GM12878 (cell line): ENCODE measurements at regions not wholly inside any gene's neighbourhood (a gene's known extent, or its start where the extent isn't known, plus 50 kb on each side); places are given as distances from the start of the nearest gene placed in this dataset.

ENCODE experiments used
- ATAC-seq: fragments of 200-7000 bp; cut with Tn5 transposase; 3 replicates; pipeline ENCODE4 v1.9.1; 2020; ENCODE audit warnings: mild to moderate bottlenecking, moderate library complexity
- BruUV-seq: library from RNA; stranded (reverse); fragments of 400-500 nt; replicated peaks from 2 replicates; lab custom pipeline; 2021; lab: Mats Ljungman, UMichigan
- CTCF ChIA-PET: fragments of 300-600 bp; sonication (Branson Sonifier 250); formaldehyde crosslinking; extraction: SDS; loops from one replicate; lab custom pipeline; 2021; ENCODE audit warnings: inconsistent platforms; lab: Yijun Ruan, JAX
- POLR2A ChIA-PET: fragments of 350-600 bp; formaldehyde crosslinking; extraction: SDS; loops from one replicate; lab custom pipeline; 2021; ENCODE audit warnings: inconsistent platforms; lab: Charles Lee
- RAD21 ChIA-PET: fragments of 300-600 bp; sonication (Branson Sonifier 250); formaldehyde crosslinking; loops from one replicate; lab custom pipeline; 2023; ENCODE audit warnings: antibody characterized with exemption; ENCODE audit not compliant: unreplicated experiment; lab: Charles Lee
- SMC1A ChIA-PET: fragments of 300-600 bp; sonication (Branson Sonifier 250); formaldehyde crosslinking; loops from one replicate; lab custom pipeline; 2023; ENCODE audit not compliant: unreplicated experiment, uncharacterized antibody; lab: Charles Lee
- DNase-seq: peaks from one replicate; pipeline ENCODE4 v3.0.0-alpha.2; 2011; ENCODE audit warnings: low read depth, low spot score
- FAIRE-seq: peaks from 3 replicates; lab custom pipeline; 2011; peaks lifted over from hg19 to GRCh38; lab: Jason Lieb, UNC
- H2AFZ ChIP-seq: 2 replicates; pipeline ENCODE4 v1.6.0; 2011; ENCODE audit warnings: low read depth, low read length, control low read depth; ENCODE audit not compliant: control insufficient read depth
- H3K27ac ChIP-seq: 2 replicates; pipeline ENCODE4 v1.5.1; 2011; ENCODE audit warnings: control low read depth; ENCODE audit not compliant: control insufficient read depth, insufficient read depth
- H3K27me3 ChIP-seq, 2 experiments: replicated peaks in 1 of 2; 2 replicates each; pipeline versions ENCODE4 v1.6.0 to v1.6.1; 2011; ENCODE audit warnings: low read length in 1 of 2; ENCODE audit not compliant: control insufficient read depth in 2 of 2, insufficient read depth in 2 of 2
- H3K36me3 ChIP-seq, 2 experiments: 2 replicates each; pipeline ENCODE4 v1.5.1; 2011; ENCODE audit warnings: low read length in 1 of 2; ENCODE audit not compliant: control insufficient read depth in 2 of 2, insufficient read depth in 2 of 2
- H3K4me1 ChIP-seq: 2 replicates; pipeline ENCODE4 v1.6.1; 2011; ENCODE audit warnings: mild to moderate bottlenecking, low read length, moderate library complexity, mixed read lengths; ENCODE audit not compliant: control insufficient read depth, insufficient read depth
- H3K4me2 ChIP-seq: 2 replicates; pipeline ENCODE4 v1.6.0; 2011; ENCODE audit warnings: control low read depth; ENCODE audit not compliant: control insufficient read depth, insufficient read depth
- H3K4me3 ChIP-seq: fragments of 200-600 bp; sonication (generic); 2 replicates; pipeline ENCODE4 v1.5.1; 2016
- H3K79me2 ChIP-seq: 2 replicates; pipeline ENCODE4 v1.6.0; 2011; ENCODE audit warnings: low read length; ENCODE audit not compliant: control insufficient read depth, insufficient read depth
- H3K9ac ChIP-seq: 2 replicates; pipeline ENCODE4 v1.8.0; 2011; ENCODE audit warnings: low read length, control low read depth, mixed read lengths; ENCODE audit not compliant: control insufficient read depth, insufficient read depth
- H3K9me3 ChIP-seq: replicated peaks from 3 replicates; pipeline ENCODE4 v1.5.1; 2011; ENCODE audit warnings: mild to moderate bottlenecking, low read length; ENCODE audit not compliant: control insufficient read depth, insufficient read depth
- H4K20me1 ChIP-seq: 2 replicates; pipeline ENCODE4 v1.6.0; 2011; ENCODE audit not compliant: control insufficient read depth, insufficient read depth
- LARP7 ChIP-seq: fragments of 450-650 bp; IDR thresholded peaks from 2 replicates; pipeline ENCODE4 v1.6.1; 2017; ENCODE audit warnings: mild to moderate bottlenecking
- NR2C1 ChIP-seq: fragments of 450-650 bp; IDR thresholded peaks from 2 replicates; pipeline ENCODE4 v1.6.1; 2017; ENCODE audit warnings: antibody characterized with exemption, mild to moderate bottlenecking, moderate library complexity
- PML ChIP-seq: IDR thresholded peaks from 2 replicates; pipeline ENCODE4 v1.6.1; 2012; ENCODE audit warnings: low read length, inconsistent platforms
- TCF3 ChIP-seq: IDR thresholded peaks from 2 replicates; pipeline ENCODE4 v1.6.1; 2012; ENCODE audit warnings: low read depth, mild to moderate bottlenecking, low read length, borderline replicate concordance; ENCODE audit not compliant: insufficient read depth
- ZNF207 ChIP-seq: fragments of 450-650 bp; IDR thresholded peaks from 2 replicates; pipeline ENCODE4 v1.6.1; 2014; ENCODE audit warnings: antibody characterized with exemption, mild to moderate bottlenecking, borderline replicate concordance
- WGBS: methylation state at CpG from one replicate; pipeline ENCODE4 v1.1.6; 2016; ENCODE audit warnings: low lambda C conversion rate; ENCODE audit not compliant: insufficient replicate concordance, insufficient coverage; ENCODE audit errors: missing lambda C conversion rate; 5-methylcytosine and 5-hydroxymethylcytosine counted together
- in situ Hi-C: fragments of 300-500 bp; cut with MboI; formaldehyde crosslinking; loops from 9 replicates; pipeline ENCODE4 v1.14.3; 2018; ENCODE audit warnings: mixed read lengths
- intact Hi-C: fragments of 100-400 bp; cut with micrococcal nuclease; formaldehyde crosslinking; loops from one replicate; pipeline ENCODE4 v1.14.2; 2022; ENCODE audit not compliant: unreplicated experiment
- TF ChIP-seq, protein P1 (sequence below): fragments of 450-650 bp; IDR thresholded peaks from 2 replicates; pipeline ENCODE4 v1.6.1; 2017; ENCODE audit warnings: antibody characterized with exemption, mild to moderate bottlenecking, moderate library complexity
- TF ChIP-seq, protein P2 (sequence below): fragments of 450-650 bp; IDR thresholded peaks from 2 replicates; pipeline ENCODE4 v1.6.1; 2018; ENCODE audit warnings: mild to moderate bottlenecking, low read depth, moderate library complexity; ENCODE audit not compliant: partially characterized antibody

DNA sequence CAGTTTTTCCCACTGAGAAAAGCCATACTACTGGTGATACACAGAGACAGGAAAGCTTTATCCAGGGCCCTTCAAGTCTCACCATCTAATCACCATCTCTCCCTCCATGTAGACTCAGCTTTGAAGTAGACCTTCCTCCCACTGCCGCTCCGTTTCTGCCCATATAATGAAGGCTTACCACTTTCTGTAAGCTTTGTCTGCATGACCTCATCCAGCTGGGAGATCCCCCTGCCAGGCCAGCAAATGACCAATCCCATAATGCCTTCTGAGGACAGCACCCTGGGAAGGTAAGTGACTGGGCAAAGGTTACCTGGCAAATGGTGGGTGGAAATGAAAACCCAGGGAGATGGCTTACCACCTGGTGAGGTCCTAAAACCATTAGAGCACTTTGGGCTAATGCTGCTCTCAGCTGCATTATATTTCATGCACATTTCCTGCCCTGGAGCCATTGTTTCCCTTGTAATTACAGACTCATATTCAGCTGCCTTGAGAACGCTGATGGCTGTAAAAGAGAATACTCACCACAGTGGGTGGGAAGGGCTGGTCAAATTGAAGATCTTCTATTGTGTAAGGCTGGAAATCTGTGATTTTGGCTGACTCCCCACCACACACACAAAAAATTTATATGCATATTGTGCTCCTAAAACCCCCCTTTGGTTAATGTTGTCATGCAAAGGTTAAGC lies 350.7 kb upstream of the SYT4 start:
- ChIA-PET RAD21 (no interaction called here), SMC1A (no interaction called here), CTCF (interaction anchor here (0.7 kb wide), 1 partner anchor 1754 kb away, joined by 3 read pairs; no protein-coding TSS in a partner anchor), POLR2A (no interaction called here)
- no peaks in the 10 kb centered on the region for H3K79me2 ChIP-seq
- no peaks in the 10 kb centered on the region for H4K20me1 ChIP-seq
- no TSS peak for BruUV-seq
- no peak overlapping the region for H3K4me3 ChIP-seq
- no peak overlapping the region for H3K4me2 ChIP-seq
- no peaks in the 10 kb centered on the region; a peak in 1 of 4 replicates for H3K27me3 ChIP-seq
- 13% methylated on average over 3 of the region's 3 CpGs for WGBS
- no peaks in the 10 kb centered on the region for H3K36me3 ChIP-seq
- no peak overlapping the region for H3K9ac ChIP-seq
- H3K27ac ChIP-seq = no peak overlapping the region
- DNase-seq (no peak), ATAC-seq (no peak), FAIRE-seq (no peak)
- no peaks in the 10 kb centered on the region for H3K9me3 ChIP-seq
- TF ChIP-seq ZNF207 = no peak
- TF ChIP-seq LARP7 = no peak
- TF ChIP-seq PML = no peak
- TF ChIP-seq, protein P1, sequence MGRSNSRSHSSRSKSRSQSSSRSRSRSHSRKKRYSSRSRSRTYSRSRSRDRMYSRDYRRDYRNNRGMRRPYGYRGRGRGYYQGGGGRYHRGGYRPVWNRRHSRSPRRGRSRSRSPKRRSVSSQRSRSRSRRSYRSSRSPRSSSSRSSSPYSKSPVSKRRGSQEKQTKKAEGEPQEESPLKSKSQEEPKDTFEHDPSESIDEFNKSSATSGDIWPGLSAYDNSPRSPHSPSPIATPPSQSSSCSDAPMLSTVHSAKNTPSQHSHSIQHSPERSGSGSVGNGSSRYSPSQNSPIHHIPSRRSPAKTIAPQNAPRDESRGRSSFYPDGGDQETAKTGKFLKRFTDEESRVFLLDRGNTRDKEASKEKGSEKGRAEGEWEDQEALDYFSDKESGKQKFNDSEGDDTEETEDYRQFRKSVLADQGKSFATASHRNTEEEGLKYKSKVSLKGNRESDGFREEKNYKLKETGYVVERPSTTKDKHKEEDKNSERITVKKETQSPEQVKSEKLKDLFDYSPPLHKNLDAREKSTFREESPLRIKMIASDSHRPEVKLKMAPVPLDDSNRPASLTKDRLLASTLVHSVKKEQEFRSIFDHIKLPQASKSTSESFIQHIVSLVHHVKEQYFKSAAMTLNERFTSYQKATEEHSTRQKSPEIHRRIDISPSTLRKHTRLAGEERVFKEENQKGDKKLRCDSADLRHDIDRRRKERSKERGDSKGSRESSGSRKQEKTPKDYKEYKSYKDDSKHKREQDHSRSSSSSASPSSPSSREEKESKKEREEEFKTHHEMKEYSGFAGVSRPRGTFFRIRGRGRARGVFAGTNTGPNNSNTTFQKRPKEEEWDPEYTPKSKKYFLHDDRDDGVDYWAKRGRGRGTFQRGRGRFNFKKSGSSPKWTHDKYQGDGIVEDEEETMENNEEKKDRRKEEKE = no peak
- TF ChIP-seq, protein P2, sequence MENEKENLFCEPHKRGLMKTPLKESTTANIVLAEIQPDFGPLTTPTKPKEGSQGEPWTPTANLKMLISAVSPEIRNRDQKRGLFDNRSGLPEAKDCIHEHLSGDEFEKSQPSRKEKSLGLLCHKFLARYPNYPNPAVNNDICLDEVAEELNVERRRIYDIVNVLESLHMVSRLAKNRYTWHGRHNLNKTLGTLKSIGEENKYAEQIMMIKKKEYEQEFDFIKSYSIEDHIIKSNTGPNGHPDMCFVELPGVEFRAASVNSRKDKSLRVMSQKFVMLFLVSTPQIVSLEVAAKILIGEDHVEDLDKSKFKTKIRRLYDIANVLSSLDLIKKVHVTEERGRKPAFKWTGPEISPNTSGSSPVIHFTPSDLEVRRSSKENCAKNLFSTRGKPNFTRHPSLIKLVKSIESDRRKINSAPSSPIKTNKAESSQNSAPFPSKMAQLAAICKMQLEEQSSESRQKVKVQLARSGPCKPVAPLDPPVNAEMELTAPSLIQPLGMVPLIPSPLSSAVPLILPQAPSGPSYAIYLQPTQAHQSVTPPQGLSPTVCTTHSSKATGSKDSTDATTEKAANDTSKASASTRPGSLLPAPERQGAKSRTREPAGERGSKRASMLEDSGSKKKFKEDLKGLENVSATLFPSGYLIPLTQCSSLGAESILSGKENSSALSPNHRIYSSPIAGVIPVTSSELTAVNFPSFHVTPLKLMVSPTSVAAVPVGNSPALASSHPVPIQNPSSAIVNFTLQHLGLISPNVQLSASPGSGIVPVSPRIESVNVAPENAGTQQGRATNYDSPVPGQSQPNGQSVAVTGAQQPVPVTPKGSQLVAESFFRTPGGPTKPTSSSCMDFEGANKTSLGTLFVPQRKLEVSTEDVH = no peak
- no peak for TF ChIP-seq NR2C1
- no peak for TF ChIP-seq TCF3
- intact Hi-C loops (no loop called here), in situ Hi-C loops (no loop called here)
- no peak overlapping the region for H2AFZ ChIP-seq
- no peaks in the 10 kb centered on the region for H3K4me1 ChIP-seq
